BLaER1 treated with 17β-estradiol and CSF1 and Interleukin-3, amounts not matched to agents 10 nM and 100 nM (cell line): ENCODE measurements at regions not wholly inside any gene's neighbourhood (a gene's known extent, or its start where the extent isn't known, plus 50 kb on each side); places are given as distances from the start of the nearest gene placed in this dataset.

Experiments used
- H3K27ac ChIP-seq, 11 experiments: shearing (Covaris generic); formaldehyde crosslinking; 2 replicates each; pipeline ENCODE4 v1.8.1; 2022
- H3K27me3 ChIP-seq, 11 experiments: shearing (Covaris generic); formaldehyde crosslinking; 2 replicates each; pipeline ENCODE4 v1.8.1; 2022
- H3K36me3 ChIP-seq, 11 experiments: shearing (Covaris generic); formaldehyde crosslinking; 2 replicates each; pipeline ENCODE4 v1.8.1; 2022
- H3K4me1 ChIP-seq, 10 experiments: shearing (Covaris generic); formaldehyde crosslinking; 2 replicates each; pipeline ENCODE4 v1.8.1; 2022
- H3K4me2 ChIP-seq, 11 experiments: shearing (Covaris generic); formaldehyde crosslinking; 2 replicates each; pipeline ENCODE4 v1.8.1; 2022
- H3K4me3 ChIP-seq, 10 experiments: shearing (Covaris generic); formaldehyde crosslinking; 2 replicates each; pipeline ENCODE4 v1.8.1; 2022
- H3K9ac ChIP-seq, 11 experiments: shearing (Covaris generic); formaldehyde crosslinking; 2 replicates each; pipeline ENCODE4 v1.8.1; 2022
- H3K9me3 ChIP-seq, 11 experiments: shearing (Covaris generic); formaldehyde crosslinking; replicated peaks in 1 of 11; 2 replicates each; pipeline ENCODE4 v1.8.1; 2022
- H4K20me1 ChIP-seq, 11 experiments: shearing (Covaris generic); formaldehyde crosslinking; 2 replicates each; pipeline ENCODE4 v1.8.1; 2022
- Cebpa-rat ChIP-seq, 11 experiments: shearing (Covaris generic); IDR thresholded peaks; 2 replicates each; pipeline ENCODE4 v1.8.1; 2022

GRCh38 chr11:115598257-115598901 is 94.2 kb upstream of the CADM1 start:
- no peak for TF ChIP-seq Cebpa-rat (IDR thresholded peaks at IDR 0.05)
- no peak overlapping the region for H3K4me3 ChIP-seq

GRCh38 chr11:115591380-115591779 is 87.2 kb upstream of the CADM1 start:
- Histone ChIP-seq H3K27ac (no peak overlapping the region), H3K36me3 (no peaks in the 10 kb centered on the region), H3K4me3 (no peak overlapping the region), H3K9ac (no peak overlapping the region), H4K20me1 (no peaks in the 10 kb centered on the region), H3K4me1 (no peaks in the 10 kb centered on the region), H3K27me3 (no peaks in the 10 kb centered on the region), H3K4me2 (no peak overlapping the region), H3K9me3 (peaks cover 17 to 29% (median 23%) of the 10 kb centered on the region in 11 experiments; a peak in 21 of 22 replicates)
- no peak for TF ChIP-seq Cebpa-rat (IDR thresholded peaks at IDR 0.05)

More at GRCh38 chr11:115598257-115598901, 94.2 kb upstream of the CADM1 start:
- Histone ChIP-seq H3K4me1 (peaks cover 0 to 14% (median 12%) of the 10 kb centered on the region in 10 experiments; a peak in 14 of 20 replicates), H3K27me3 (no peaks in the 10 kb centered on the region), H3K4me2 (no peak overlapping the region), H4K20me1 (no peaks in the 10 kb centered on the region), H3K9ac (no peak overlapping the region), H3K27ac (no peak overlapping the region), H3K36me3 (no peaks in the 10 kb centered on the region), H3K9me3 (peaks cover 0 to 14% (median 0%) of the 10 kb centered on the region in 11 experiments; a peak in 2 of 22 replicates)

GRCh38 chr11:115590254-115590653 is 86.0 kb upstream of the CADM1 start:
- H3K4me1 ChIP-seq, result no peaks in the 10 kb centered on the region
- H3K4me3 ChIP-seq, result no peak overlapping the region
- no peak overlapping the region for H3K27ac ChIP-seq
- H3K36me3 ChIP-seq, result no peaks in the 10 kb centered on the region
- no peak for TF ChIP-seq Cebpa-rat (IDR thresholded peaks at IDR 0.05)
- no peaks in the 10 kb centered on the region for H4K20me1 ChIP-seq
- no peak overlapping the region for H3K9ac ChIP-seq
- H3K9me3 ChIP-seq, result peaks cover 17 to 29% (median 23%) of the 10 kb centered on the region in 11 experiments; a peak in 21 of 22 replicates
- no peak overlapping the region for H3K4me2 ChIP-seq
- H3K27me3 ChIP-seq, result no peaks in the 10 kb centered on the region

GRCh38 chr11:115587718-115588342 is 83.6 kb upstream of the CADM1 start:
- no peak overlapping the region for H3K4me3 ChIP-seq
- no peak for TF ChIP-seq Cebpa-rat (IDR thresholded peaks at IDR 0.05)
- no peaks in the 10 kb centered on the region for H3K4me1 ChIP-seq
- peaks cover 17 to 29% (median 23%) of the 10 kb centered on the region in 11 experiments; a peak in 21 of 22 replicates for H3K9me3 ChIP-seq
- no peak overlapping the region for H3K9ac ChIP-seq
- no peaks in the 10 kb centered on the region for H4K20me1 ChIP-seq
- H3K36me3 ChIP-seq, result no peaks in the 10 kb centered on the region
- H3K27ac ChIP-seq, result no peak overlapping the region
- H3K4me2 ChIP-seq, result no peak overlapping the region
- no peaks in the 10 kb centered on the region for H3K27me3 ChIP-seq

- peaks cover 0 to 14% (median 3%) of the 10 kb centered on the region in 10 experiments; a peak in 8 of 20 replicates for H3K4me1 ChIP-seq
- no peak overlapping the region for H3K4me2 ChIP-seq
- H3K27me3 ChIP-seq, result no peaks in the 10 kb centered on the region
- H3K36me3 ChIP-seq, result no peaks in the 10 kb centered on the region
- H3K9ac ChIP-seq, result no peak overlapping the region
- no peak overlapping the region for H3K27ac ChIP-seq
- peaks cover 17 to 28% (median 23%) of the 10 kb centered on the region in 11 experiments; a peak in 21 of 22 replicates for H3K9me3 ChIP-seq
- no peaks in the 10 kb centered on the region for H4K20me1 ChIP-seq
- no peak overlapping the region for H3K4me3 ChIP-seq
- TF ChIP-seq Cebpa-rat (IDR thresholded peaks at IDR 0.05), result no peak
These were observed 81.3 kb upstream of the CADM1 start for GRCh38 chr11:115585361-115586024.

GRCh38 chr11:115581871-115582639 is 77.8 kb upstream of the CADM1 start:
- Histone ChIP-seq H3K9ac (no peak overlapping the region), H4K20me1 (no peaks in the 10 kb centered on the region), H3K27me3 (no peaks in the 10 kb centered on the region), H3K36me3 (no peaks in the 10 kb centered on the region), H3K4me3 (no peak overlapping the region), H3K4me1 (peaks cover 0 to 14% (median 3%) of the 10 kb centered on the region in 10 experiments; a peak in 8 of 20 replicates), H3K4me2 (peak overlapping the region in 5 of 11 experiments; percentile 17 to 36 (median 29); a peak in 3 of 22 replicates), H3K9me3 (peaks cover 0 to 7% (median 5%) of the 10 kb centered on the region in 11 experiments; a peak in 15 of 22 replicates), H3K27ac (no peak overlapping the region)
- TF ChIP-seq Cebpa-rat (IDR thresholded peaks at IDR 0.05), result no peak

GRCh38 chr11:115580927-115581680 is 76.9 kb upstream of the CADM1 start:
- Histone ChIP-seq H3K4me1 (peaks cover 0 to 14% (median 3%) of the 10 kb centered on the region in 10 experiments; a peak in 8 of 20 replicates), H3K4me3 (no peak overlapping the region), H3K9me3 (no peaks in the 10 kb centered on the region), H3K27ac (no peak overlapping the region), H3K27me3 (no peaks in the 10 kb centered on the region), H4K20me1 (no peaks in the 10 kb centered on the region), H3K9ac (no peak overlapping the region), H3K4me2 (peak overlapping the region in 5 of 11 experiments; percentile 17 to 36 (median 29); a peak in 4 of 22 replicates), H3K36me3 (no peaks in the 10 kb centered on the region)
- no peak for TF ChIP-seq Cebpa-rat (IDR thresholded peaks at IDR 0.05)

GRCh38 chr11:115580416-115580815 is 76.2 kb upstream of the CADM1 start:
- H3K4me2 ChIP-seq, result no peak overlapping the region
- no peak for TF ChIP-seq Cebpa-rat (IDR thresholded peaks at IDR 0.05)
- no peaks in the 10 kb centered on the region for H3K9me3 ChIP-seq

More at GRCh38 chr11:115580416-115580815, 76.2 kb upstream of the CADM1 start:
- Histone ChIP-seq H3K9ac (no peak overlapping the region), H3K36me3 (no peaks in the 10 kb centered on the region), H4K20me1 (no peaks in the 10 kb centered on the region), H3K27me3 (no peaks in the 10 kb centered on the region), H3K4me3 (no peak overlapping the region), H3K27ac (no peak overlapping the region), H3K4me1 (peaks cover 0 to 14% (median 3%) of the 10 kb centered on the region in 10 experiments; a peak in 8 of 20 replicates)
